ENCODE measurements at regions not wholly inside any gene's neighbourhood (a gene's known extent, or its start where the extent isn't known, plus 50 kb on each side); places are given as distances from the start of the nearest gene placed in this dataset.

DNA sequence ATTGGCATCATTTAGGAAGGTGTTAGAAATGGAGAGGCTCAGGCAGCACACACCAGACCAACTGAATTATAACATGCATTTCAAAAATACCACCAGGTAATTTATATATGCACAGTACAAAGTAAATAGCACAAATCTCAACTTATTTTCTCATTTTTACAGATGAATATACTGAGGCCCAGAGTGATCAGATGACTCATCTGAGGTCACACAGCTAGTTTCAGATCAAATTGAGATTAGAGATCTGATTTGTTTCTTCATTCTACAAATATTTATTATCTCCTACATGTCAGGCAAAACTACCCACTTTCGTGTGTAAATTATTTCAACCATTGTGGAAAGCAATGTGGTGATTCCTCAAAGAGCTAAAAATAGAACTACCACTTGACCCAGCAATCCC is 507.1 kb downstream of the TLE4 start:
- no peak for TF ChIP-seq POLR2AphosphoS5 (IDR thresholded peaks at IDR 0.05; ENCODE audit: borderline replicate concordance, low read depth, low read length)
- TF ChIP-seq FOXP2 (optimal IDR thresholded peaks at IDR 0.05; ENCODE audit: control extremely low read depth, extremely low read length, insufficient read depth): no peak
- TF ChIP-seq EZH2 (IDR thresholded peaks at IDR 0.05): no peak
- Histone ChIP-seq H3K9ac (ENCODE audit: insufficient read length) (no peak overlapping the region), H3K27ac (no peak overlapping the region), H3K4me3 (no peak overlapping the region), H3K36me3 (ENCODE audit: insufficient read depth, low read length) (no peaks in the 10 kb centered on the region), H3K9me3 (ENCODE audit: low read depth, low read length) (no peaks in the 10 kb centered on the region)
- no peak for DNase-seq (ENCODE audit: low read depth, low spot score)

DNA sequence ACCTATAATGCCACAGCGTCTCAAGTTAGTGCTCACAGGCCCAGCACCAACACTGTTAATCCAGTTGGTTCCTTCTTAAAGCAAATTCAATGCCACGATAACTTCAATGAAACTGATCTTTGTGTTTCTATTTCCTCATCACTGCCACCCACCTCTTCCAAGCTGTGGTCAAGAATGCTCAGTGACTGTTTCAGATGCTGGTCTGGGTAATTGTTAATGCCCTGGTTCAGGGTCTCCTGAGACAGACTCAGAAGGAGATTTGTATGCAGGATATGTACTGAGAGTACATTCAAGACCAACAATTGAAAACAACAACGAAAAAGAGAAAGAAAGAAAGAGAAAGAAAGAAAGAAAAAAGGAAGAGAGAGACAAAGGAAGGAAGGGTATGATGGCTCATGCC is 505.3 kb downstream of the TLE4 start:
- Histone ChIP-seq H3K9me3 (ENCODE audit: low read depth, low read length) (no peaks in the 10 kb centered on the region), H3K4me3 (no peak overlapping the region), H3K9ac (ENCODE audit: insufficient read length) (no peak overlapping the region), H3K36me3 (ENCODE audit: insufficient read depth, low read length) (no peaks in the 10 kb centered on the region), H3K27ac (no peak overlapping the region)
- no peak for DNase-seq (ENCODE audit: low read depth, low spot score)
- TF ChIP-seq EZH2 (IDR thresholded peaks at IDR 0.05) (no peak), FOXP2 (optimal IDR thresholded peaks at IDR 0.05; ENCODE audit: control extremely low read depth, extremely low read length, insufficient read depth) (no peak), POLR2AphosphoS5 (IDR thresholded peaks at IDR 0.05; ENCODE audit: borderline replicate concordance, low read depth, low read length) (no peak)

DNA sequence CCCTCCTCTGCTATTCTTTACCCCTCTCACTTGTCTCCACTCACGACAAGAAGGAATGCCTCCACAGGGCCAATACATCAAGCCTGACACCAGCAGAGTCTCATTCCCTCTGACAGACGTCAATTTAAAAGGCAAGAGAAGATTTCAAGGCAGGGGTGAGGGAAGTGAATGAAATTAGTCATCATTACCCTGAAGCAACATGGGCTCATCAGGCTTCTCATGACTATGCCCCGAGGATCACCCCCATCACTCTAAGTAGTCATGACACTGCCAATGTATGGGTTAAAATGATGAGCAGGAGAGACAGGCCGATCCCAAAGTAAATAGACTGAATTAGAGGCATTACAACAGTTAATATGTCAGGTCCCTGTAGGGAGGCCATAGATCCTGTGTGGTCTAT is 504.4 kb downstream of the TLE4 start:
- no peaks in the 10 kb centered on the region for H3K9me3 ChIP-seq (ENCODE audit: low read depth, low read length)

DNA sequence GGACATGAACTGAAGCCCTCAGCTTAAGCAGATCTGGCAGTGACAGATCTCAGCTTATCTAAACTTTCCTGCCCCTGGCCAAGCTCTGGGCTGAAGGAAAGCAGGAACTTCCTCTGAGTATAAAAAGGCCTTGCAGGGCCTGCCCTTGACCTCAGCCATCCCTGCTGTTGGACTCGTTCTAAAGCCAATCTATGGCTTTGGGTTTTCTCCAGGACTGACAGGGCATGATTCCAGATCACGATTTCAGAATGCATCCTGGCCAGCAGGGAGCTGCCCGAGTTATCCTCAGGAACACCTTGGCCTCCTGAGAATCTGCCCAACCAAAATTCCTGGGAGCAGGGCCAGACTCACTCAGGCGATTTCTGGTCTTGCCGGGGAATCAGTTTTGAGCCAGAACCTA is 502.7 kb downstream of the TLE4 start:
- H3K9ac ChIP-seq (ENCODE audit: insufficient read length): no peak overlapping the region
- H3K36me3 ChIP-seq (ENCODE audit: insufficient read depth, low read length): no peaks in the 10 kb centered on the region
- H3K9me3 ChIP-seq (ENCODE audit: low read depth, low read length): no peaks in the 10 kb centered on the region
- no peak overlapping the region for H3K4me3 ChIP-seq
- no peak overlapping the region for H3K27ac ChIP-seq
- TF ChIP-seq EZH2 (IDR thresholded peaks at IDR 0.05) (no peak), POLR2AphosphoS5 (IDR thresholded peaks at IDR 0.05; ENCODE audit: borderline replicate concordance, low read depth, low read length) (no peak), FOXP2 (optimal IDR thresholded peaks at IDR 0.05; ENCODE audit: control extremely low read depth, extremely low read length, insufficient read depth) (no peak)
- DNase-seq (ENCODE audit: low read depth, low spot score): no peak

More for the DNA sequence above, 504.4 kb downstream of the TLE4 start:
- Histone ChIP-seq H3K9ac (ENCODE audit: insufficient read length) (no peak overlapping the region), H3K4me3 (no peak overlapping the region), H3K36me3 (ENCODE audit: insufficient read depth, low read length) (no peaks in the 10 kb centered on the region), H3K27ac (no peak overlapping the region)
- DNase-seq (ENCODE audit: low read depth, low spot score): no peak
- TF ChIP-seq POLR2AphosphoS5 (IDR thresholded peaks at IDR 0.05; ENCODE audit: borderline replicate concordance, low read depth, low read length): no peak
- no peak for TF ChIP-seq EZH2 (IDR thresholded peaks at IDR 0.05)
- TF ChIP-seq FOXP2 (optimal IDR thresholded peaks at IDR 0.05; ENCODE audit: control extremely low read depth, extremely low read length, insufficient read depth): no peak

DNA sequence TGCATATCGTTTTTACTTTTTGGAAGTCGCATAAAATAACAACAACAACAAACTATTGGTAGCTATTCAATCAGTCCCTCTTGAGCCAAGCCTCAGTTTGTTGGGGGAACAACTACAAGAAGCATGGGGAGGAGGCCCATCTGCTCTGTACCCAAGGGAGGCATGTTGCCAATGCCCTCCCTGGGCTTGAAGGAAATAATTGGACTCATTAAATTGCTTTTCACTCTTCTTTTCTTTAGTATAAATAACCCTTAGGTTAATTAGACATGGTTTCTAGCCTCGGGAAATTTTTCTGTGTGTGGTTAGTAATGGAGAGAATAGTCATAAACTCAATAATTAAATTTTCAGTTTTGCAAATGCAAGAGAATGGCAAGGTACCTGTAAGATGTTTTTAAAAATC is 500.7 kb downstream of the TLE4 start:
- no peak for DNase-seq (ENCODE audit: low read depth, low spot score)
- no peaks in the 10 kb centered on the region for H3K36me3 ChIP-seq (ENCODE audit: insufficient read depth, low read length)
- H3K9me3 ChIP-seq (ENCODE audit: low read depth, low read length): no peaks in the 10 kb centered on the region
- H3K9ac ChIP-seq (ENCODE audit: insufficient read length): no peak overlapping the region
- TF ChIP-seq FOXP2 (optimal IDR thresholded peaks at IDR 0.05; ENCODE audit: control extremely low read depth, extremely low read length, insufficient read depth) (no peak), EZH2 (IDR thresholded peaks at IDR 0.05) (no peak), POLR2AphosphoS5 (IDR thresholded peaks at IDR 0.05; ENCODE audit: borderline replicate concordance, low read depth, low read length) (no peak)
- no peak overlapping the region for H3K4me3 ChIP-seq
- no peak overlapping the region for H3K27ac ChIP-seq

DNA sequence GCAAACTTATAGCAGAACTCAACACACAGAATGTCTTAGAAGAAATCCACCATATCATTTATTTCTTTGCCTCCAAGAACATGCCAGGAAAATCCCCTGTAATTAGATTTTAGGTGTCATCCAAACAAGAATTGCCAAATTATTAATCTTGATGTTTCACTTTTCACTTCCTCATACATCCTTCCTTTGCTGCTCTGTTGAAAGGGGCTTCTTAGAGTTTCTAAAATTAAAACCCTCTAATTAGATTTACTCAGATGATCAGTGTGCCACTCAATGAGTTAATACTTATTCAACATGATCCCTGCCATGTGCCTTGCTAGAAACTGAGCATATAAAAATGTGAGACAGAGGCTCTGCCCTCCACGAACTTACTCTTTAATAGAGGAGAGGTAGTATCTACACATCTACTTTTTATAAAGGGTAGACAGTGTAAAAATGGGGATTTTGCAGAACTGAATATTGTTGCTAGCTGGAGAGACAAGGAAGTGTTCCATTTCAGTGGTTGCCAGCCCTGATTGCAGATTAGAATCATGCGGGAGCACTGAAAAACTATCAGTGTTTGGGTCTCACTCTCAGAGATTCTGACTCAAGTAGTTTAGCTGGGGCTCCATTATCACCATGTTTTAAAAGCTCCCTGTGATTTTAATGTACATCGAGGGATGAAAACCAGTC is 498.4 kb downstream of the TLE4 start:
- no peak for DNase-seq (ENCODE audit: low read depth, low spot score)
- Histone ChIP-seq H3K36me3 (ENCODE audit: insufficient read depth, low read length) (no peaks in the 10 kb centered on the region), H3K27ac (no peak overlapping the region), H3K9ac (ENCODE audit: insufficient read length) (no peak overlapping the region), H3K9me3 (ENCODE audit: low read depth, low read length) (no peaks in the 10 kb centered on the region), H3K4me3 (no peak overlapping the region)
- no peak for TF ChIP-seq EZH2 (IDR thresholded peaks at IDR 0.05)
- no peak for TF ChIP-seq POLR2AphosphoS5 (IDR thresholded peaks at IDR 0.05; ENCODE audit: borderline replicate concordance, low read depth, low read length)
- no peak for TF ChIP-seq FOXP2 (optimal IDR thresholded peaks at IDR 0.05; ENCODE audit: control extremely low read depth, extremely low read length, insufficient read depth)

DNA sequence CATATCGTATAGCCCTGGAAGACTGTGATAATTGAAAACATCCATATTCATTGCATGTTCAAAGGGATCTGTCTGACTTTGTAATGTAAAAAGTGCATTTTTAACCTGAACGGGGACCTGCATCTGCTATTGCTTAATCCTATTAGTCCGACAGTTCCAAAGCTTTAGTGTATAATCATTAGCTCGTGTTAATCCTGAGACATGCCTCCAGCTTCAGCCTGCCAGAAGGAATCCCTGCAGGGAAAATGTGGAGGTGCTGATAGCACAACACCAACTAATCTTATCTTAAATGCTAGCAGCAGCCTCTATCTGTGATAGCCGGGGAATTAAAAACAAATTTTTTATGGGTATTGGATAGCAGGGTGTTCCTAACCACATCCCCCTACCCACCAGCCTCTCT is 495.2 kb downstream of the TLE4 start:
- Histone ChIP-seq H3K9ac (ENCODE audit: insufficient read length) (no peak overlapping the region), H3K36me3 (ENCODE audit: insufficient read depth, low read length) (no peaks in the 10 kb centered on the region), H3K4me3 (no peak overlapping the region), H3K27ac (no peak overlapping the region), H3K9me3 (ENCODE audit: low read depth, low read length) (no peaks in the 10 kb centered on the region)
- DNase-seq (ENCODE audit: low read depth, low spot score): no peak
- TF ChIP-seq POLR2AphosphoS5 (IDR thresholded peaks at IDR 0.05; ENCODE audit: borderline replicate concordance, low read depth, low read length) (no peak), FOXP2 (optimal IDR thresholded peaks at IDR 0.05; ENCODE audit: control extremely low read depth, extremely low read length, insufficient read depth) (no peak), EZH2 (IDR thresholded peaks at IDR 0.05) (no peak)

DNA sequence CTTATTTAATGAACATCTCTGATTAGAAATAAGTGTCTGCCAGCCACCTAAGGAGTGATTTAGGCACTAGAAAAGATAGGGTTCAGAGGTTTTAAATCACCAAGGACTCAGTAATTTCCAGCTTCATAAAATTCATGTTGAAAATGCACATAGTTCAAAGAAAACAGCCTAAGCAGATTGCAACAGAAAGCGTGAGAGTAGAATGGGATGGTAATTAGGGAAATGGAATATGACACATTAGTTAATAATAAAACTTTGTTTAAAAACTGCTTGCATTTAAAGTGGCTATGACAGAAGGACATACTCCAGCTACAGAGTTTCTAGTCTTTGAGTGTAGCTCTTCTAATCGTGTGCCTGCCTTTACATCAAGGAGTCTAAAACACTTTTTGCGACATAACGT is 490.8 kb downstream of the TLE4 start:
- DNase-seq (ENCODE audit: low read depth, low spot score): no peak
- Histone ChIP-seq H3K9me3 (ENCODE audit: low read depth, low read length) (no peaks in the 10 kb centered on the region), H3K27ac (no peak overlapping the region), H3K36me3 (ENCODE audit: insufficient read depth, low read length) (no peaks in the 10 kb centered on the region), H3K4me3 (no peak overlapping the region), H3K9ac (ENCODE audit: insufficient read length) (no peak overlapping the region)
- TF ChIP-seq EZH2 (IDR thresholded peaks at IDR 0.05): no peak
- TF ChIP-seq POLR2AphosphoS5 (IDR thresholded peaks at IDR 0.05; ENCODE audit: borderline replicate concordance, low read depth, low read length): no peak
- no peak for TF ChIP-seq FOXP2 (optimal IDR thresholded peaks at IDR 0.05; ENCODE audit: control extremely low read depth, extremely low read length, insufficient read depth)

DNA sequence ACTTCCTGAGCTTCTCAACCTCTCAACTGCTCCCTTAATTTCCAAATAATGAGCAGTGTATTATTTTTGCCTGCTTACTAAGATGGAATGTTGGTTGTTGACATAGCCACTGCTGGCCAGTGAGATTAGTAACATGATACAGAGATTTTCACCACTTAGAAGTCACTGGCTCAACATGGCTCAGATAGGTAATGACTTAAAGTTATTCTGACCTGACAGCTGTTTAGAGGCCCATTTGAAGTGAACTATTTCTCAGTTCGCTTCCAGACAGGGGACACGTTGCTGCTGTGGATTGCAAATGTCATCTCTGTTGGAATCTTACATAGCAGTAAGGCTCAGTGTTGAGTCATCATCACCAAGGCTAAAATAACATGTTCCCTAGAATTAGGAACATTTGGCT is 490.2 kb downstream of the TLE4 start:
- no peaks in the 10 kb centered on the region for H3K36me3 ChIP-seq (ENCODE audit: insufficient read depth, low read length)
- no peak overlapping the region for H3K9ac ChIP-seq (ENCODE audit: insufficient read length)
- TF ChIP-seq POLR2AphosphoS5 (IDR thresholded peaks at IDR 0.05; ENCODE audit: borderline replicate concordance, low read depth, low read length) (no peak), EZH2 (IDR thresholded peaks at IDR 0.05) (no peak), FOXP2 (optimal IDR thresholded peaks at IDR 0.05; ENCODE audit: control extremely low read depth, extremely low read length, insufficient read depth) (no peak)
- H3K9me3 ChIP-seq (ENCODE audit: low read depth, low read length): no peaks in the 10 kb centered on the region
- H3K4me3 ChIP-seq: no peak overlapping the region
- no peak for DNase-seq (ENCODE audit: low read depth, low spot score)
- H3K27ac ChIP-seq: no peak overlapping the region
